IMR-90 (cell line): ENCODE measurements at regions not wholly inside any gene's neighbourhood (a gene's known extent, or its start where the extent isn't known, plus 50 kb on each side); places are given as distances from the start of the nearest gene placed in this dataset.

Source experiments
- ATAC-seq: fragments of 200-7000 bp; cut with Tn5 transposase; 2 replicates; pipeline ENCODE4 v1.9.1; 2020; ENCODE audit warnings: low read depth, mild to moderate bottlenecking, moderate library complexity
- BruUV-seq: library from RNA; stranded (reverse); fragments of 400-500 nt; replicated peaks from 2 replicates; lab custom pipeline; 2021; lab: Mats Ljungman, UMichigan
- CTCF ChIA-PET: fragments of 300-600 bp; formaldehyde crosslinking; extraction: SDS; loops from one replicate; lab custom pipeline; 2021; ENCODE audit warnings: antibody characterized with exemption; lab: Yijun Ruan, JAX
- POLR2A ChIA-PET: fragments of 300-600 bp; sonication (Branson Sonifier 250); formaldehyde crosslinking; loops from one replicate; lab custom pipeline; 2022; ENCODE audit warnings: antibody characterized with exemption; ENCODE audit not compliant: unreplicated experiment; lab: Charles Lee
- DNase-seq: peaks from one replicate; pipeline ENCODE4 v3.0.0; 2013
- H2AFZ ChIP-seq: replicated peaks from 2 replicates; pipeline ENCODE3; 2013; ENCODE audit warnings: low read length, mild to moderate bottlenecking; ENCODE audit not compliant: poor library complexity
- H2AK5ac ChIP-seq: 2 replicates; pipeline ENCODE4 v1.6.1; 2013; ENCODE audit warnings: low read depth, low read length, inconsistent platforms
- H2AK9ac ChIP-seq: replicated peaks from 2 replicates; pipeline ENCODE3; 2013; ENCODE audit warnings: mild to moderate bottlenecking, low read depth, low read length, moderate library complexity; ENCODE audit not compliant: poor library complexity
- H2BK120ac ChIP-seq: 2 replicates; pipeline ENCODE4 v1.6.1; 2013; ENCODE audit warnings: low read depth, low read length, inconsistent platforms
- H2BK15ac ChIP-seq: 3 replicates; pipeline ENCODE4 v1.6.1; 2013; ENCODE audit warnings: low read depth, low read length, inconsistent platforms
- H2BK20ac ChIP-seq: 2 replicates; pipeline ENCODE4 v1.6.1; 2013; ENCODE audit warnings: low read depth, mild to moderate bottlenecking, inconsistent platforms, low read length, moderate library complexity
- H2BK5ac ChIP-seq: 2 replicates; pipeline ENCODE4 v1.6.1; 2013; ENCODE audit warnings: mild to moderate bottlenecking, low read depth, low read length, inconsistent platforms; ENCODE audit not compliant: poor library complexity, severe bottlenecking
- H3K14ac ChIP-seq: replicated peaks from 2 replicates; pipeline ENCODE4 v1.6.1; 2013; ENCODE audit warnings: low read depth, low read length, inconsistent platforms
- H3K18ac ChIP-seq: 2 replicates; pipeline ENCODE4 v1.6.1; 2013; ENCODE audit warnings: low read depth, low read length, control low read depth
- H3K23ac ChIP-seq: 2 replicates; pipeline ENCODE4 v1.6.1; 2013; ENCODE audit warnings: low read depth, low read length, inconsistent platforms
- H3K27ac ChIP-seq: 2 replicates; pipeline ENCODE4 v1.5.1; 2013; ENCODE audit warnings: mild to moderate bottlenecking, control low read depth, low read length; ENCODE audit not compliant: insufficient read depth
- H3K27me3 ChIP-seq: 2 replicates; pipeline ENCODE4 v1.6.1; 2013; ENCODE audit warnings: low read length; ENCODE audit not compliant: control insufficient read depth, insufficient read depth
- H3K36me3 ChIP-seq: 2 replicates; pipeline ENCODE4 v1.6.1; 2013; ENCODE audit warnings: low read length, mixed read lengths; ENCODE audit not compliant: control insufficient read depth, insufficient read depth
- H3K4ac ChIP-seq: 2 replicates; pipeline ENCODE4 v1.6.1; 2013; ENCODE audit warnings: low read depth, low read length, inconsistent platforms
- H3K4me1 ChIP-seq: 2 replicates; pipeline ENCODE4 v1.6.1; 2013; ENCODE audit warnings: low read length, mixed read lengths; ENCODE audit not compliant: control insufficient read depth, insufficient read depth
- H3K4me2 ChIP-seq: 2 replicates; pipeline ENCODE4 v1.6.1; 2013; ENCODE audit warnings: low read depth, mild to moderate bottlenecking, control low read depth, low read length, moderate library complexity
- H3K4me3 ChIP-seq: 2 replicates; pipeline ENCODE4 v1.5.1; 2013; ENCODE audit warnings: low read depth, mild to moderate bottlenecking, control low read depth, low read length, moderate library complexity; ENCODE audit not compliant: insufficient read depth
- H3K56ac ChIP-seq: 2 replicates; pipeline ENCODE4 v1.6.1; 2013; ENCODE audit warnings: low read length, inconsistent platforms; ENCODE audit not compliant: insufficient read depth; ENCODE audit errors: extremely low read depth
- H3K79me1 ChIP-seq, 2 experiments: 2 replicates each; pipeline ENCODE4 v1.6.1; 2013; ENCODE audit warnings: low read length in 2 of 2, inconsistent platforms in 1 of 2, low read depth in 1 of 2
- H3K9ac ChIP-seq: 2 replicates; pipeline ENCODE4 v1.6.1; 2013; ENCODE audit warnings: low read depth, low read length, control low read depth
- H3K9me1 ChIP-seq: 2 replicates; pipeline ENCODE4 v1.6.1; 2013; ENCODE audit warnings: low read length, inconsistent platforms; ENCODE audit not compliant: insufficient read depth
- H3K9me3 ChIP-seq: 2 replicates; pipeline ENCODE4 v1.6.1; 2013; ENCODE audit warnings: low read length; ENCODE audit not compliant: control insufficient read depth, insufficient read depth
- H4K20me1 ChIP-seq: 2 replicates; pipeline ENCODE4 v1.6.1; 2013; ENCODE audit warnings: low read length, inconsistent platforms; ENCODE audit not compliant: insufficient read depth
- H4K5ac ChIP-seq: 2 replicates; pipeline ENCODE4 v1.6.1; 2013; ENCODE audit warnings: mild to moderate bottlenecking, low read depth, low read length, control low read depth
- H4K8ac ChIP-seq, 2 experiments: 2 replicates each; pipeline ENCODE4 v1.6.1; 2013; ENCODE audit warnings: low read depth in 2 of 2, low read length in 2 of 2, control low read depth in 1 of 2, inconsistent platforms in 1 of 2
- H4K91ac ChIP-seq: 2 replicates; pipeline ENCODE4 v1.6.1; 2013; ENCODE audit warnings: low read depth, low read length, inconsistent platforms; ENCODE audit not compliant: insufficient read depth
- BHLHE40 ChIP-seq: fragments of 150-350 bp; IDR thresholded peaks from 2 replicates; pipeline ENCODE4 v1.6.1; 2016; ENCODE audit warnings: mild to moderate bottlenecking, low read depth, low read length
- CEBPB ChIP-seq: IDR thresholded peaks from 2 replicates; pipeline ENCODE4 v1.6.1; 2012; ENCODE audit warnings: low read depth, low read length, improper control_type of control experiment
- CHD1 ChIP-seq: IDR thresholded peaks from 2 replicates; pipeline ENCODE4 v1.6.1; 2012; ENCODE audit warnings: low read depth, low read length, improper control_type of control experiment
- FOS ChIP-seq: fragments of 150-350 bp; IDR thresholded peaks from 2 replicates; pipeline ENCODE4 v1.6.1; 2016; ENCODE audit warnings: low read depth, low read length
- MAFK ChIP-seq: IDR thresholded peaks from 2 replicates; pipeline ENCODE4 v1.6.1; 2012; ENCODE audit warnings: low read depth, low read length, improper control_type of control experiment
- MAZ ChIP-seq: IDR thresholded peaks from 2 replicates; pipeline ENCODE4 v1.6.1; 2012; ENCODE audit warnings: low read depth, mild to moderate bottlenecking, low read length, improper control_type of control experiment, moderate library complexity, borderline replicate concordance
- MXI1 ChIP-seq: IDR thresholded peaks from 2 replicates; pipeline ENCODE4 v1.6.1; 2012; ENCODE audit warnings: low read depth, mild to moderate bottlenecking, low read length, moderate library complexity, borderline replicate concordance
- NFE2L2 ChIP-seq: fragments of 150-350 bp; IDR thresholded peaks from 2 replicates; pipeline ENCODE4 v1.6.1; 2016; ENCODE audit warnings: low read depth, mild to moderate bottlenecking, low read length
- POLR2A ChIP-seq: IDR thresholded peaks from 2 replicates; pipeline ENCODE4 v1.6.1; 2012; ENCODE audit warnings: mild to moderate bottlenecking, low read depth, low read length
- RAD21 ChIP-seq: IDR thresholded peaks from 2 replicates; pipeline ENCODE4 v1.6.1; 2012; ENCODE audit warnings: low read length, improper control_type of control experiment
- RCOR1 ChIP-seq: IDR thresholded peaks from 2 replicates; pipeline ENCODE4 v1.6.1; 2012; ENCODE audit warnings: mild to moderate bottlenecking, low read length, improper control_type of control experiment; ENCODE audit not compliant: insufficient replicate concordance
- RFX5 ChIP-seq: IDR thresholded peaks from 2 replicates; pipeline ENCODE4 v1.8.0; 2012; ENCODE audit warnings: low read depth, mild to moderate bottlenecking, low read length, moderate library complexity
- SMC3 ChIP-seq: fragments of 150-350 bp; IDR thresholded peaks from 2 replicates; pipeline ENCODE4 v1.6.1; 2016; ENCODE audit warnings: low read depth, mild to moderate bottlenecking, antibody characterized with exemption, low read length, moderate library complexity
- WGBS, 2 experiments: methylation state at CpG; one replicate each; pipeline versions ENCODE4 v1.1.5 to v1.1.7; 2013; ENCODE audit warnings: missing lambda C conversion rate in 2 of 2; ENCODE audit not compliant: insufficient read length in 1 of 2; ENCODE audit errors: extremely low coverage in 2 of 2; 5-methylcytosine and 5-hydroxymethylcytosine counted together
- dilution Hi-C: fragments of 300-500 bp; cut with HindIII; formaldehyde crosslinking; loops from one replicate; pipeline ENCODE4 v1.14.3; 2018; ENCODE audit warnings: low sequenced_read_pairs; ENCODE audit not compliant: unreplicated experiment
- in situ Hi-C: fragments of 300-500 bp; cut with MboI; formaldehyde crosslinking; loops from 3 replicates; pipeline ENCODE4 v1.14.3; 2019; ENCODE audit warnings: low sequenced_read_pairs, inconsistent platforms, mixed read lengths
- intact Hi-C: fragments of 100-400 bp; cut with micrococcal nuclease; formaldehyde crosslinking; loops from 2 replicates; pipeline ENCODE4 v1.10.0; 2022
- TF ChIP-seq, protein P1 (sequence below): fragments of 150-350 bp; IDR thresholded peaks from 2 replicates; pipeline ENCODE4 v1.6.1; 2017; ENCODE audit warnings: mild to moderate bottlenecking, antibody characterized with exemption, low read length, low read depth
- TF ChIP-seq, protein P2 (sequence below): conservative IDR thresholded peaks from 2 replicates; pipeline ENCODE4 v1.5.1; 2012; ENCODE audit warnings: mild to moderate bottlenecking, low read depth, low read length, improper control_type of control experiment
- TF ChIP-seq, protein P3 (sequence below): fragments of 150-350 bp; IDR thresholded peaks from 2 replicates; pipeline ENCODE4 v1.6.1; 2016; ENCODE audit warnings: low read depth, mild to moderate bottlenecking, low read length, moderate library complexity, borderline replicate concordance

DNA sequence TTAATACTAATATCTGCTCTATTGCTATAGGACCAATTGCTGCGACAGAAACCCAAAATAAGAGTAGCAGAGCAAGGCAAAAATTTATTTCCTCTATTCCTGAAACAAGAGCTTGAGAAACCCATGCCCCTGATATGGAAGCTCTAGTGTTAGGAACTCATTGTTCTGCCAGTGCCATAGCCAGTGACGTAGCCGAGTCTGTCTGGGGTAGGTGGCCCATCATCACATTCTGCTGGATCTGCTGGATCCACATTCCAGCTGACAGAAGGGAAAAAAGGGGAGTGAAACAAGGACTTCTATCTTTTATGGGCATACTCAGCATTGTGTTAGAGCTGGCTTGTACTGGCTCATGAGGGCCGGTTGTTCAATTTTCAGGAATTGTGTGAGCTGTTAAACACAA is 248.9 kb upstream of the MON1B start:
- DNase-seq (no peak), ATAC-seq (no peak)
- POLR2A ChIA-PET: no interaction called here
- H3K79me1 ChIP-seq: no peaks in the 10 kb centered on the region
- H3K4ac ChIP-seq: no peak overlapping the region
- H2BK120ac ChIP-seq: no peak overlapping the region
- no peak overlapping the region for H2AK9ac ChIP-seq
- no peak overlapping the region for H2BK5ac ChIP-seq
- H4K20me1 ChIP-seq: no peaks in the 10 kb centered on the region
- no peak for TF ChIP-seq MAZ
- no peak for TF ChIP-seq SMC3
- TF ChIP-seq, protein P1, sequence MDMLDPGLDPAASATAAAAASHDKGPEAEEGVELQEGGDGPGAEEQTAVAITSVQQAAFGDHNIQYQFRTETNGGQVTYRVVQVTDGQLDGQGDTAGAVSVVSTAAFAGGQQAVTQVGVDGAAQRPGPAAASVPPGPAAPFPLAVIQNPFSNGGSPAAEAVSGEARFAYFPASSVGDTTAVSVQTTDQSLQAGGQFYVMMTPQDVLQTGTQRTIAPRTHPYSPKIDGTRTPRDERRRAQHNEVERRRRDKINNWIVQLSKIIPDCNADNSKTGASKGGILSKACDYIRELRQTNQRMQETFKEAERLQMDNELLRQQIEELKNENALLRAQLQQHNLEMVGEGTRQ: no peak
- TF ChIP-seq BHLHE40: no peak
- TF ChIP-seq, protein P2, sequence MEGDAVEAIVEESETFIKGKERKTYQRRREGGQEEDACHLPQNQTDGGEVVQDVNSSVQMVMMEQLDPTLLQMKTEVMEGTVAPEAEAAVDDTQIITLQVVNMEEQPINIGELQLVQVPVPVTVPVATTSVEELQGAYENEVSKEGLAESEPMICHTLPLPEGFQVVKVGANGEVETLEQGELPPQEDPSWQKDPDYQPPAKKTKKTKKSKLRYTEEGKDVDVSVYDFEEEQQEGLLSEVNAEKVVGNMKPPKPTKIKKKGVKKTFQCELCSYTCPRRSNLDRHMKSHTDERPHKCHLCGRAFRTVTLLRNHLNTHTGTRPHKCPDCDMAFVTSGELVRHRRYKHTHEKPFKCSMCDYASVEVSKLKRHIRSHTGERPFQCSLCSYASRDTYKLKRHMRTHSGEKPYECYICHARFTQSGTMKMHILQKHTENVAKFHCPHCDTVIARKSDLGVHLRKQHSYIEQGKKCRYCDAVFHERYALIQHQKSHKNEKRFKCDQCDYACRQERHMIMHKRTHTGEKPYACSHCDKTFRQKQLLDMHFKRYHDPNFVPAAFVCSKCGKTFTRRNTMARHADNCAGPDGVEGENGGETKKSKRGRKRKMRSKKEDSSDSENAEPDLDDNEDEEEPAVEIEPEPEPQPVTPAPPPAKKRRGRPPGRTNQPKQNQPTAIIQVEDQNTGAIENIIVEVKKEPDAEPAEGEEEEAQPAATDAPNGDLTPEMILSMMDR: no peak
- TF ChIP-seq MXI1: no peak
- no peak for TF ChIP-seq MAFK
- TF ChIP-seq CHD1: no peak
- TF ChIP-seq, protein P3, sequence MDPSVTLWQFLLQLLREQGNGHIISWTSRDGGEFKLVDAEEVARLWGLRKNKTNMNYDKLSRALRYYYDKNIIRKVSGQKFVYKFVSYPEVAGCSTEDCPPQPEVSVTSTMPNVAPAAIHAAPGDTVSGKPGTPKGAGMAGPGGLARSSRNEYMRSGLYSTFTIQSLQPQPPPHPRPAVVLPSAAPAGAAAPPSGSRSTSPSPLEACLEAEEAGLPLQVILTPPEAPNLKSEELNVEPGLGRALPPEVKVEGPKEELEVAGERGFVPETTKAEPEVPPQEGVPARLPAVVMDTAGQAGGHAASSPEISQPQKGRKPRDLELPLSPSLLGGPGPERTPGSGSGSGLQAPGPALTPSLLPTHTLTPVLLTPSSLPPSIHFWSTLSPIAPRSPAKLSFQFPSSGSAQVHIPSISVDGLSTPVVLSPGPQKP: no peak
- TF ChIP-seq FOS: no peak
- TF ChIP-seq POLR2A: no peak
- no peak for TF ChIP-seq CEBPB
- no peak for TF ChIP-seq RCOR1
- TF ChIP-seq NFE2L2: no peak
- TF ChIP-seq RAD21: no peak
- no peak for TF ChIP-seq RFX5
- no peak overlapping the region for H3K56ac ChIP-seq
- in situ Hi-C loops: no loop called here
- H3K27me3 ChIP-seq: no peaks in the 10 kb centered on the region
- dilution Hi-C loops: no loop called here
- CTCF ChIA-PET: no interaction called here
- no peak overlapping the region for H2BK20ac ChIP-seq
- H2AFZ ChIP-seq: no peak overlapping the region
- H3K27ac ChIP-seq: no peak overlapping the region
- no peak overlapping the region for H3K9ac ChIP-seq
- H3K4me2 ChIP-seq: no peak overlapping the region
- H3K14ac ChIP-seq: no peak overlapping the region
- BruUV-seq: no TSS peak
- H3K9me1 ChIP-seq: no peaks in the 10 kb centered on the region
- H4K91ac ChIP-seq: no peak overlapping the region
- no peak overlapping the region for H2AK5ac ChIP-seq
- intact Hi-C loops: no loop called here
- H3K4me1 ChIP-seq: no peaks in the 10 kb centered on the region
- no peak overlapping the region for H3K18ac ChIP-seq
- peaks cover 2% of the 10 kb centered on the region; the same call in 1 of the 2 replicates for H3K9me3 ChIP-seq
- H3K4me3 ChIP-seq: no peak overlapping the region
- no peak overlapping the region for H2BK15ac ChIP-seq
- no CpG with 5 or more reads among the region's 4 CpGs for WGBS, 2 experiments
- H3K23ac ChIP-seq: no peak overlapping the region
- no peak overlapping the region for H4K8ac ChIP-seq
- H4K5ac ChIP-seq: no peak overlapping the region
- H3K36me3 ChIP-seq: no peaks in the 10 kb centered on the region
